ENCODE measurements at regions not wholly inside any gene's neighbourhood (a gene's known extent, or its start where the extent isn't known, plus 50 kb on each side); places are given as distances from the start of the nearest gene placed in this dataset.

GRCh38 chr11:15769203-15769602 is 587.1 kb downstream of the SOX6 start:
- Histone ChIP-seq H3T11ph (ENCODE audit: low read length) (no peak overlapping the region), H2AFZ (ENCODE audit: low read length) (no peak overlapping the region), H4K8ac (replicated peaks; ENCODE audit: insufficient read length, low read depth, low read length) (no peak overlapping the region), H3K79me2 (ENCODE audit: insufficient read depth, low read length) (no peaks in the 10 kb centered on the region), H3K27ac (ENCODE audit: insufficient read length, low read depth, low read length) (no peak overlapping the region), H2BK120ac (ENCODE audit: low read depth, low read length, poor library complexity, severe bottlenecking) (no peak overlapping the region), H3K23me2 (ENCODE audit: insufficient read length, low read depth, low read length, poor library complexity, severe bottlenecking) (no peaks in the 10 kb centered on the region), H3K4me2 (ENCODE audit: insufficient read depth, insufficient read length, low read length) (no peak overlapping the region), H3K9me3 (ENCODE audit: control insufficient read depth, low read depth, low read length) (no peaks in the 10 kb centered on the region), H2AK5ac (ENCODE audit: insufficient read length, low read length) (no peak overlapping the region), H3K23ac (ENCODE audit: insufficient read length, low read depth, low read length) (no peak overlapping the region), H3K18ac (ENCODE audit: insufficient read length, low read depth, low read length) (no peak overlapping the region), H2BK12ac (ENCODE audit: insufficient read length, low read depth, low read length) (no peak overlapping the region), H4K91ac (ENCODE audit: insufficient read length, low read depth, low read length) (no peak overlapping the region), H4K20me1 (ENCODE audit: control insufficient read depth, insufficient read depth, insufficient read length) (no peaks in the 10 kb centered on the region), H3K14ac (ENCODE audit: insufficient read depth, low read length) (no peak overlapping the region), H2BK20ac (ENCODE audit: low read depth, low read length, poor library complexity, severe bottlenecking) (no peak overlapping the region), H3K79me1 (ENCODE audit: insufficient read depth, low read depth, low read length, poor library complexity, severe bottlenecking) (no peaks in the 10 kb centered on the region), H3K56ac (ENCODE audit: insufficient read length, low read depth, low read length) (no peak overlapping the region), H3K4ac (ENCODE audit: low read depth, low read length) (no peak overlapping the region), H3K4me1 (ENCODE audit: insufficient read depth, low read length) (no peaks in the 10 kb centered on the region), H3K27me3 (ENCODE audit: insufficient read depth, low read length) (no peaks in the 10 kb centered on the region), H4K5ac (ENCODE audit: insufficient read length, low read depth, low read length) (no peak overlapping the region), H2BK5ac (ENCODE audit: insufficient read length, low read length) (no peak overlapping the region), H3K9ac (ENCODE audit: extremely low read depth, insufficient read length, low read length) (no peak overlapping the region), H2BK15ac (ENCODE audit: low read depth, low read length) (no peak overlapping the region)
- no peak for DNase-seq
- WGBS (ENCODE audit: extremely low coverage, insufficient read length, low lambda C conversion rate): no CpG with 5 or more reads among the region's 3 CpGs
- Mint-ChIP-seq H3K4me3 (no peak overlapping the region), H3K9me3 (peaks cover 0 to 3% of the 10 kb centered on the region in 2 experiments; a peak in 1 of 5 replicates), H3K4me1 (peaks cover 2 to 4% of the 10 kb centered on the region in 2 experiments; a peak in 3 of 4 replicates), H3K27ac (no peak overlapping the region), H3K36me3 (ENCODE audit: insufficient read depth in 1 of 3, low read depth in 3 of 3) (no peaks in the 10 kb centered on the region; a peak in 1 of 7 replicates), H3K27me3 (ENCODE audit: low read depth) (no peaks in the 10 kb centered on the region; the same call in none of the 2 replicates)
- TF ChIP-seq, protein P1, sequence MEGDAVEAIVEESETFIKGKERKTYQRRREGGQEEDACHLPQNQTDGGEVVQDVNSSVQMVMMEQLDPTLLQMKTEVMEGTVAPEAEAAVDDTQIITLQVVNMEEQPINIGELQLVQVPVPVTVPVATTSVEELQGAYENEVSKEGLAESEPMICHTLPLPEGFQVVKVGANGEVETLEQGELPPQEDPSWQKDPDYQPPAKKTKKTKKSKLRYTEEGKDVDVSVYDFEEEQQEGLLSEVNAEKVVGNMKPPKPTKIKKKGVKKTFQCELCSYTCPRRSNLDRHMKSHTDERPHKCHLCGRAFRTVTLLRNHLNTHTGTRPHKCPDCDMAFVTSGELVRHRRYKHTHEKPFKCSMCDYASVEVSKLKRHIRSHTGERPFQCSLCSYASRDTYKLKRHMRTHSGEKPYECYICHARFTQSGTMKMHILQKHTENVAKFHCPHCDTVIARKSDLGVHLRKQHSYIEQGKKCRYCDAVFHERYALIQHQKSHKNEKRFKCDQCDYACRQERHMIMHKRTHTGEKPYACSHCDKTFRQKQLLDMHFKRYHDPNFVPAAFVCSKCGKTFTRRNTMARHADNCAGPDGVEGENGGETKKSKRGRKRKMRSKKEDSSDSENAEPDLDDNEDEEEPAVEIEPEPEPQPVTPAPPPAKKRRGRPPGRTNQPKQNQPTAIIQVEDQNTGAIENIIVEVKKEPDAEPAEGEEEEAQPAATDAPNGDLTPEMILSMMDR (conservative IDR thresholded peaks at IDR 0.05): no peak

Measured in H9 (cell line).